ENCODE measurements at regions not wholly inside any gene's neighbourhood (a gene's known extent, or its start where the extent isn't known, plus 50 kb on each side); places are given as distances from the start of the nearest gene placed in this dataset.
"Not testable (repeated sequence)": the region's sequence is repeated elsewhere in the genome, so short reads cannot be mapped to it uniquely, and the experiment has no call there.

DNA sequence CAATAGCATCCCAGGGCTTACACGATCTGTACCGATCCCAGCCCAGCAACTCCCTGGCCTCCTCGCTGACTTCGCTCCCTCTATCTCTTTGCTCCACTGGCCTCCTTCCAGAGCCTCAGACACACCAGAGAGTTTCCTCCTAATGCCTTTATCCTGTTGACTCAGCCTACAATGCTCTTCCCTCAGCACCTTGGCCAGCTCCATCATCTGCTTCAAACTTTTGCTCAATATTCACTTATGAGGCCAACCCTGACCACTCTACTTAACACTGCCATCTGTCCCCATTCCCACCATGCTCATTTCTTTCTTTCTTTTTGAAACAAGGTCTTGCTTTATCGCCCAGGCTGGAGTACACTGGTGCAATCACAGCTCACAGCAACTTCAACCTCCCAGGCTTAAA is 180.9 kb downstream of the CEP170 start:
- not testable (repeated sequence) for DNase-seq

GRCh38 chr1:243067056-243067455 is 188.0 kb downstream of the CEP170 start:
- DNase-seq = not testable (repeated sequence)

DNA sequence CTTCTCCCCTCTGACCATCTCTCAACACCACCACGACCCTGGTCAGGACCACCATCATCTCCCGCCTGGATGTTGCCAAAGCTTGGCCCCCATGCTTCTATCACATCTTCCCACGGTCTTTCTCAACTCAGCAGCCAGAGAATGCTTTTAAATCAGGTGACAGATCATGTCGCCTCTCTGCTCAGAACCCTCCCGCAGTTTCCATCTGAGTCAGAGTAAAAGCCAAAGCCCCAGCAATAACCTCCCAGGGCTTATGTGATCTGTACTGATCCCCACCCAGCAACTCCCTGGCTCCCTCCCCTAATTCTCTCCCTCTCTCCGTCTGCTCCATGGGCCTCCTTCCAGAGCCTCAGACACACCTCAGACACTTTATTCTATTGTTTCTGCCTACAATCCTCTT is 193.1 kb downstream of the CEP170 start:
- not testable (repeated sequence) for DNase-seq

- DNase-seq = not testable (repeated sequence)
These were observed 199.6 kb downstream of the CEP170 start for GRCh38 chr1:243055510-243055909.

DNA sequence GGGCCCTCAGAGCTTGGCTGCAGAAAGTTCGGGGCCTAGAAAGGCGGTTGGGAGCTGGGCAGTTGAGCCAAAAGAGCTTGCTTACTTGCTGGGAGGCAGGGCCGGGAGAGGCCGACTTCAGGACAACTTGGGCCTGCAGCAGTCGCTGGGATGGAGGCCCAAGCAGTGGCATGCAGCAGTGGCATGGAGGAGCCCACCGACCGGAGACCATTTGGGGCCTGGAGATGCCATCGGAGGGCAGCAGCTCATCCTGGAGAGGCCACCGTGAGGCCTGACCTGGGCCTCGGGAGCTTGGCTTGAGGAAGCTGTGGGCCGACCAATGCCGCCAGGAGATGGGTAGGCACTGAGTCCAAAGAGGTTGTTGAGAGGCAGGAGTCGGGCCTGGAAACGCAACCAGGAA is 200.0 kb downstream of the CEP170 start:
- DNase-seq = not testable (repeated sequence)

DNA sequence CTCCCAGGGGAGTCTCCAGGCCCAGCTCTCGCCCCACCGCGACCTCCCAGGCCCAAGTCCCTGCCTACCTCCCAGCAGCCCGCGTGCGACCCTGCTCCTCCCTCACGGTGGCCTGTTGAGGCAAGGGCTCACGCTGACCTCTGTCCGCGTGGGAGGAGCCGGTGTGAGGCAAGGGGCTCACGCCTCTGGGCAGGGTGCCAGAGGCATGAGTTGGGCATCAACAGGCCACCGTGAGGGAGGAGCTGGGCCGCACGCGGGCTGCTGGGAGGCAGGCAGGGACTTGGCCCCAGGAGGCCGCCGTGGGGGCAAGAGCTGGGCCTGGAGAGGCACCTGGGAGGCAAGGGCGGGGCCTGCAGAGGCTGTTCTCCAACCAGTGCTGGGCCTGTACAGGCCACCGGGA is 200.4 kb downstream of the CEP170 start:
- DNase-seq = not testable (repeated sequence)

- not testable (repeated sequence) for DNase-seq
These were observed 202.0 kb downstream of the CEP170 start for GRCh38 chr1:243053048-243053447.

DNA sequence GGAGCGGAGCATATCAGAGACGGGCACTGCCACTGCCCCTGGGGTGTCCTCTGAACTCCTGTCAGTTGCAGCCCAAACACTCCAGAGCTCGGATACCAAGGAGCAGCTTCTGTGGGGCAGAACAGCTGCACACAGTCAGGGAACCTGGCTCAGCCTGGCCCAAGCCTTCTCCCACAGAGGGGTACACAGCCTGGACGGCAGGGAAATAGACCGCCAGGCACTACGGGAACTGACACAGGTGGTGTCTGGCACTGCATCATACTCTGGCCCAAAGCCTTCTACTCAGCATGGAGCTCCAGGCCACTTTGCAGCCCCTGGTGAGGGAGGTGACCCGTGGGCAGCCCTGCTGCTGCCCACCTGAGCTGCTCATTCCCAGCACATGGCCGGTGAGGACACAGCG is 204.5 kb downstream of the CEP170 start:
- not testable (repeated sequence) for DNase-seq

DNA sequence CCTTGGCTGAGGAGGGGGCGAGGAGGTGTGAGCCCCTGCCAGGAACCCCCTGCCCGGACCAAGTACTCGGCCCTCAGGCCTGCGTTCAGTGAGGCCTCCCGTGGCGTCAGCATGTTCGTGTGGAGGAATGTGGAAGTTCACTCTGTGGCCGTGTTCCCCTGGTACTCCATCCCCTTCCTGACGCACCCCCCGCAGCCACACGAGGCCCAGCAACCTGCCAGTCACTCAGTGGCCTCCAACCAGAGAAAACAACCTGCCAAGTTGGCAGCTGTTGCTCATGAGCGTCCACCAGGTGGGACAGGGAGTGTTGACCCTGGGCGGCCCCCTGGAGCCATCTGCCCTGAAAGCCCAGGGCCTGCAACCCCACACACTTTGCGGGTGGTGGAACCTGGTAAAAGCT is 205.4 kb downstream of the CEP170 start:
- DNase-seq = not testable (repeated sequence)

DNA sequence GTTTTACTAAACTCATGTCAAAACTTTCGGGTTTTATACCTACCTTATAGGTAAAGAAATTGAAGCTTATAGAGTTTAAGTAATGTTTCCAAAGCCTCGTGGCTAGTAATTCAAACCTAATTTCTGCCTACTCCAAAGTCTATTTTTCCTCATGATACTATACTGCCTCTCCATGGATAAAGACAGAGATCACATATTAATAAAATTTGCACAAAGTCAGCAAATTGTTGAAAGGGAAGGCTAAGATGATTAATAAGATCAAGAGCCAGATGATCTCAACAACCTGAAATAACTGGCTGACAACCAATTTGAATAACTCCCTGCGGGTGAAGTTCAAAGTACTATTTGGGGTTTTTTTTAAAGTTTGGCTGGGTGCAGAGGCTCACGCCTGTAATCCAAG is 233.7 kb downstream of the CEP170 start:
- DNase-seq = not testable (repeated sequence)

DNA sequence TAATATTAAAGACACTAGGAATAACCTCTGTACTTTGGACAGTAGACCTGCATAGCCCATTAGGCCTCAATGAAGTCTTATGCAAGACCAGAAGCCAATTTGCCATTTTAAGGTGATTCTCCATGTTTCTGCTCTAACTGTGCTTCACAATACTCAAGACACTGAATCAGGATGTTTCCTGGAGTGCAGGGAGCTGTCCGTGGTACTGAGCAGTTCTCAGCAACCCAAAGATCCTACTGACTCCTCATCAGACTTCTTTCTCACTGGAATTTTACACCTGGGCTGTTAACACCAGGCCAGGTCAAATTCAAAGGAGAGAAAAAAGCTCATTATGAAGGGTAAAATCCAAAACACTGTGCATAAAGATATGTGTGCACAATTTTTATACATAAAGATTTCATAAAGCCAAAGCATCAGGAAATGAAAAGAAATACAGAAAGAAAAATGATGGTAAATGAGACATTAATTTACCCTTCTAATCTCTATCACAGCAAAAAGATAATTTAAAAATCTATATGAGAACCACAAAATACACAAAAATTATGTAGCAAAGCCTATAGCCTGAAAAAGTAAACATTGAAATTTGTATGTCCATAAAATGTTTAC is 235.9 kb downstream of the CEP170 start:
- not testable (repeated sequence) for DNase-seq

GRCh38 chr1:243010719-243011118 is 244.4 kb downstream of the CEP170 start:
- not testable (repeated sequence) for DNase-seq

GRCh38 chr1:243001003-243001402 is 254.1 kb downstream of the CEP170 start:
- not testable (repeated sequence) for DNase-seq

- not testable (repeated sequence) for DNase-seq
These were observed 262.3 kb downstream of the CEP170 start for GRCh38 chr1:242992776-242993175.

- DNase-seq = not testable (repeated sequence)
These were observed 270.0 kb downstream of the CEP170 start for GRCh38 chr1:242985096-242985495.

GRCh38 chr1:242973341-242973740 is 281.7 kb downstream of the CEP170 start:
- DNase-seq = not testable (repeated sequence)

DNA sequence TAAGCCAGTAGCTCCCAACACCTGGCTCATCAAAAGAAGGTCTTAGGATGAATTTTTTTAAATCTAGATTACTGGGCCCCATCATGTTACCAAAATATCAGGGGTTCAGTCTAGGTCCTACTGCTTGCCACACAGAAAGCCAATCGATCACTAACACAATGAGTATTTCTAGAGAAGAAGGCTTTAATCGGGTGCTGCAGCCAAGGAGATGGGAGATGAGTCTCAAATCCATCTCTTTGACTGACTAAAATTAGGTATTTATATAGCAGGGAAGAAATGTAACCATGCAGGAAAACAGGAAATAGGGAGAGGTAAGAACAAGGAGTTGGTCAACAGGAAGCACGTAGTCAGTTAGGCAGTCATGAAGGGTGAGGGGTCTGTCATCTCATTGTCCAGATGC is 288.2 kb downstream of the CEP170 start:
- no peak for DNase-seq

- not testable (repeated sequence) for DNase-seq
These were observed 295.7 kb downstream of the CEP170 start for GRCh38 chr1:242959397-242959796.

GRCh38 chr1:242954945-242955344 is 300.1 kb downstream of the CEP170 start:
- DNase-seq = not testable (repeated sequence)

DNA sequence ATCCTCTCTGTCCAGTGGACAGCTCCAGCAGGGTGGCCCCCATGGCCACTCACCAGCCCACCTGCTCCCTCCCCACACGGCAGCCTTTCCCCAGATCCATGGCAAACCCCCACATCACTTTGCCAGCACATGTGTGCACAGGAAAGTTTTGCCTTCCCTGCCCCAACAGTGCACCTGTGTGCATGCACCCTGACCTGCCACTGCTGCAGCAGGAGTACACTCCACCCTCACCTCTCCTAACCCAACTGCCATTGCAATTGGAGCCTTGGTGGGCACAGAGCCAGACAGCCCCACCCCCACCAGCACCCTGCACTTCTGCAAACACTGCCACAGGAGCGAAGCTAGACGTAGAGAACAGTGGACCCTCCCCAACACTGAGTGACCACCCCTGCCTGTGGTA is 308.9 kb downstream of the CEP170 start:
- no peak for DNase-seq

DNA sequence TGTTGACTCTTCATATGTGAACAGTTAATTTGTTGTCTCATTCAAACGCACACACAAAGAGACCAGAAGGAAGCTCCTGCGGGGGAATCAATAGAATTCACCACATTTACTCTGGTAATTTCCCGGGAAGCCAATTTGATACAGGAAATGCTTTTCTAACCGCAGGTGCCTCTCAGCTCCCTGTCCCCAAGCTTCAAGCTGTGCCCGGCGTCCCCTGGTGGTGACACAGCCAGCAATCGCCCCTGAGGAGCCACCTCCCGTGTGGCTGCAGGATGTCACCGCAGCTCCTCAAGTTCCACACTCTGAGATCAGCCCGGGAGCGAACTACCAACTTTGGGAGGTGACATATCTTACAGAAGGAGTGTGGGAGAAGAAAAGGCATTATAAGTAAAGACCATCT is 318.4 kb downstream of the CEP170 start:
- not testable (repeated sequence) for DNase-seq

DNA sequence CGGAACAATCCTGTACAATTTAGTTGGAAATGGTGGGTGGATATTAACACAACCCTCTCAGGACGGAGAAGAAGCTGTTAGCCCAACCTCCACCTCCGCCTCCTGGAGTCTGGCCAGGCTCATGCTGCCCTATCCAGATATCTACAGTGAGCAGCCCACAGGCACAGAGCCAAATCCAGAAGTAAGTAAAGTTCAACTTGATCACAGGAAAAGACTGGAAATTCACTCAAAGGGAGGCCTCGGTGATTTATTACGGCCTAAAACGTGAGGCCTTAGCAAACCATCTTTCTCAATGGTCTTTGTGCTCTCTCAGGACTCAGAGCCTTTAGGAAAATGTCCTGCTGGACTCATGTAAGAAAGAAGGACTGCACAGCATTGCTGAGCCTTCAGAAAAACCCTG is 330.4 kb downstream of the CEP170 start:
- DNase-seq = not testable (repeated sequence)

DNA sequence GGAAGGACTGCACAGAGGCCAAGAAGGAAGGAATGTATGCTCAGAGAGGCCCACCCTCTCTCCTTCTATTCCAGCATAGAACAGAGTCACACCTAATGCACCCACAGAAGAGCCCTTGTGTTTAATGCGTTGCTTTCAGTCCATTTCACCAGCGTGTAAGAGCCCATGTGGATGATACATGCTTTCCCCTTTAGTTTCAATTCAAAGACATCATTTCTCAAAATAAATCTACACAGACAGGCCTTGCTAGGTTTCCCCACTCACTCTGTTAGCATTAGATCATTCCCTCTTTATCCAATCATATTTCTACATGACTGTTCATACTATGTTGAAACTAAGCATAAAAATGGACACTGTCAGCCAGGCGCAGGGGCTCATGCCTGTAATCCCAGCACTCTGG is 331.5 kb downstream of the CEP170 start:
- DNase-seq = not testable (repeated sequence)

DNA sequence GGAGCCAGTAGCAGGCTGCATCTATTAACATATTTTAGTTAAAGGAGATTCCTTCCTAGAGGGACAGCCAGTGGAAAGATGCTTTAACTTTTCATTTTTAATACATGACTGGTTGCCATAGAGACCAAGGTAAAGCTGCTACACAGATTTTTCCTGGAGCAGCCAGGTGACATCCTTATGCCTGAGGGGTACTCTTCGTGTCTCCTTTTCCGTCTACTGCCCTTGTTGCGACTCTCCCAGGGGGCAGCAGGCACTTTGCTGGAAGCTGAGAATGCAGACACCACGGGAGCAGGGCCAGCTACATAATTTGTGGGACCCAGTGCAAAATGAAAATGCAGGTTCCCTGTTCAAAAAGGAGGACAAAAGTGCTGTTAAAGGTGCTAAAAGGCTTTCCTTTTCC is 340.4 kb downstream of the CEP170 start:
- not testable (repeated sequence) for DNase-seq

DNA sequence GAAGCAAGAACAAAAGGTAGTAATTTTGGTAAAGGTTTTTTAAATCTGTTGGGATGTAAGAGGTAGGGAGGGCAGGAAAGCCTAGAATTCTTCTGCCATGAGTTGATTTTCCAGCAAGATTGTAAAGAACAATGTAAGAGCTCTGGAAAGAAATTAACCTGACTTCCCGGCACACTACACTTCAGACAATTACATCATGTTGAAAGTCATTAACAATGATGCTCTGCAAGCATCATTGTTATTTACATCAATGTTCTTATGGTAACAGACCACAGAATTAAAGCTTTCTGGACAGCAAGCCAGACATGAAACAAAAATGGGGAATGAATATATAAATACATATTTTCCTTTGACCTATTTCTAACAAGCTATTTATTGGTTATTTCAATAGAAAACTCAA is 342.2 kb downstream of the CEP170 start:
- not testable (repeated sequence) for DNase-seq
